ENCODE measurements at regions not wholly inside any gene's neighbourhood (a gene's known extent, or its start where the extent isn't known, plus 50 kb on each side); places are given as distances from the start of the nearest gene placed in this dataset.

DNA sequence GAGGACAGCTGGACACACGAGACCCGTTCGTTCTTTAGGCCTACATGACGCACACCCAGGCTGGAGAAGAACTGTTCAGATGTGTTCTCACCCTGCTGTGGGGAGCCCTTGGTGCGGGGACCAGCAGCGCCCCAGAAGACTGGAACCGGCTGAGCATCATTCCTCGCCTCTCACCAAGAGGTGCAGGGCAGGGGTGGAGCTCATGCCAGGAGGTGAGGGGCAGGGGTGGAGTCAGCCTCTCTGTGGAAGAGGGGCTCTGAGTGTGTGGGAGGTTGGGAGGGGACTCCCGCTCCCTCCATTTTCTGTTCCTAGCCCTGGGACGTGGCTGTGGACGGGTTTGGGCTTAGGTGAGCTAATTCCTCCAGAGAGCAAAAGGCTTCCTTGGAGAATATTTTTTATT, 66.0 kb upstream of the SHH start:
- no peak for DNase-seq

DNA sequence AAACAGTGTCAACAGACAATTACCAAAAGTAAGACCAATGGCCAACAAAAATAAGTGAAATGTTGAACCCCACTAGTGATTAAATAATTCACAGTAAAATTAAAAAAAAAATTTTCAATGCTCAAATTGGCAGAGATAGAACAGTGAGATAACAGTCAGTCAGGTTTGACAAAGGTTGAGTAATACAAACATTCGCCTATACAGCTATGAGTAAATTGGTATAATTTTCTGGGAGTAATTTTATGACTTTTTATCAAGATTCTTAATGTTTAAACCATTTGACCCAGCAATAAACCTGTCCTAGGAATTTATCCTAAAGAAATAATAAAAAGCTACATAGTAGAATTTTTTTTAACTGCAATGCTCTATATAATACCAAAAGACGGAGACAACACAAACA, 64.9 kb upstream of the SHH start:
- DNase-seq, result no peak

DNA sequence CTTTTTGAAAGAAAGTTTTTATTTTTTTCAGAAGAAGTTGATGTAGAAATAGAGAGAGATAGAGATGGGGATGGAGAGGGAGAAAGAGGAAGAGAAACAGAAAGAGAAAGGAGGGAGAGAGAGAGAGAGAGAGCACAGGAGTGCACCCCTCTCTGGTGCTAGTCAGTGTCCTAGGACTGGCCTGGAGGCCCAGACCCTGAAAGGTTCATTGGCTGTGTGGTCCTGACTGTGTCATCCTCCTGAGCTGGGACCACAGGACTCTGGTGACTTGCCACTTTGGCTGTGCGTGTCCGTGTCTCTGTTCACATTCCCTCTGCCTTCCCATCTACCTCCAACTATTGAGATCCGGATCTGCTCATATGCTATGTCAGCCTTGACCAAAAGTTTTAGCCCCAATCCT, 62.1 kb upstream of the SHH start:
- no peak for DNase-seq

DNA sequence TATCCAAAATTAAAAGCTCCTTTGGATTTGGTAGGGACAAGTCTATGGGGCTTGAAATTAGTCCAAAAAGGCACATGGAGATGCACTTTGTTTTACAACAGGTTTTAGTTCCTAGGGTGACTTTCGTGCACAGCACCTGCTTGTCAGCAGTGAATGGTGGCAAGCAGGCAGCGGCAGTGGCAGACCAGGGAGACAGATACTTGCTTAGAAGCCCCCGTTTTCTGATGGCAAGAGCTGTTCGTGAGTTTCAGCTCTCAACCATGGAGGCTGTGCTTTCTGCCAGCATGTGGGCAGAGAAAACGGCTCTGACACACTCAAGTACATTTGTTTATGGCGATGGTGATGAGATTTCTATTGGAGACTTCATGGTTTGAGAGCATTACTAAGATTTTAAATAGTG, 61.7 kb upstream of the SHH start:
- no peak for DNase-seq

DNA sequence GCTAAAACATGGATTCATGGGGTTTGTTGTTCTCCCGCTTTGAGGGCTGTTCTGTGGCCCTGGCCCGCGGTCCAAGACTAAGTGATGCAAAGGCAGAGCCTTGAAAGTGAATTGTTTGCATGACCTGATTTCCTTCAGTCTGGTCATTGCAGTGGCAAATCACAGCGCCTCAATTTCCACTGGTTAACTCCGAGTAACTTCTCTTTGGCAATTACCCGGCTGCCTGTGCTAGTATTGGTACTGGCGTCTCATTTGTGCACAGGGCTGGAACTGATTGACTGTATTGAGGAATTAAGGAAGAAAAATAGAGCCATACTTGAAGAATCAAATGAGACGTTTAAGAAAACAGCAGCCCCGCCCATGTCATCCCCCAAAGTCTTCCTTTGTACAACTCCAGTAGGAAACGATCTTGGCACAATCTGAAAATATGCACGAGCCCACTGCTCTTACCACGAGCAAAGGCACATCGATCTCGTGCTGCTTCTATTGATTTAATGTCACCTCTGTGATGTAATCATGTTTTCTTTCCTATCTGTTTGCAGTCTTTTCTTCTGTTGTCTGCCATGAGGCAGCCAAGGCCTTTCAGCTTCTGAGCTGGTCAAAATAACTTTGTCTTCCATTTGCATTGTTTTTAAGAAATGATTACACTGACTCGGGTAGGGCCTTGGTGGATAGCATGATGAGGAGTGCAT, 60.6 kb upstream of the SHH start:
- DNase-seq, result no peak

DNA sequence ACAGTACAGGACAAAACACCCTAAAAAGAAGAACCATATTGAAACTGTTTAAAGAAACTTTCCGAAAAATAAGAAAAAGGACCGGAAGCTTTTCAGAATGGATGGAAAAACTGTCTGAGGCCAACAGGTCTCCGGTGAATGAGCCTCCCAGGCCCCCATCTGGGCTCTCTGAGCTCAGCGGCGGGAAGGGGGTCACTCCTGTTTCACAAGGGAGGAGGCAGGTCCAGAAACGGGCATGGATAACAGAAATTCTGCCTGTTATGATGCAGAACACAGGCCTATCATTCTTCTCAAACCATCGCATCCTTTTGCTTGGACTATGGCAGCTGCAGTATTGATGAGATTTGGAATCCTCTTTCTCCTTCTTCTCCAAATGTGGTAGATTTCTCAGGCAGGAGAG, 58.9 kb upstream of the SHH start:
- DNase-seq, result no peak

DNA sequence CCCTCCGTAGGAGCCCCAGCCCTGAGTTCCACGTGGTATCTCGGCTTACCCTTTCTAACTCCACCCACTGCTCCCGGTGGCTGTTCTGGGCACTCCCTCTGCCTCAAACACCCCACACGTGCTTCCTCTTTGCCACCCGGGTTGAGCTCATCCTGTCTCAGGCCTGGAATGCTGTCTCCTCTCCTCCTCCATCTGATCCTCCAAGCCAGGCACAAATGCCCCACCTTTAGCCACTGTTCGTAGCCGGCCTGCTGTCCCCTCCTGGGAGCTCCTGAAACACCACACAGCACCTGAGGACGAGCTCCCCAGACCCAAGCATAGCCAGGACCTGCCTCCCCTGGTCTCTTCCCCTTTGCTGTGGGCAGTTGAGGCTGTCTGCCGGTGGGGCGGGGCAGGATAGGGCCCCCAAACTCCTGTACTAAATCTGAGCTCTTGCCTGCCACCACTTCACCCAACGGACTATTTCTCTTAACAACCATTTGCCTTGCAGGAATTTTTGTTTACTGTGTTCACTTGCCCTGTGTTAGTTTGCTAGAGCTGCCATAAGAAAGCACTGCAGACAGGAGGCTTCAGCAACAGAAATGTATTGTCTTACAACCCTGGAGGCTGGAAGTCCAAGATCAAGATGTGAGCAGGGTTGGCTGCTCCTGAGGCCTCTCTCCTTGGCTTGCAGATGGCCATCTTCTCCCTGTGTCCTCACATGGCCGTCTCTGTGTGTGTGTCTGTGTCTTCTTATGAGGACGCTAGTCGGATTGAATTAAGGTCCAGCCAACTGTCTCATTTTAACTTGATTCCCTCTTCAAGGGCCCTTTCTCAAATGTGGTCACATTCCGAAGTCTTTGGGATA, 58.3 kb upstream of the SHH start:
- no peak for DNase-seq

DNA sequence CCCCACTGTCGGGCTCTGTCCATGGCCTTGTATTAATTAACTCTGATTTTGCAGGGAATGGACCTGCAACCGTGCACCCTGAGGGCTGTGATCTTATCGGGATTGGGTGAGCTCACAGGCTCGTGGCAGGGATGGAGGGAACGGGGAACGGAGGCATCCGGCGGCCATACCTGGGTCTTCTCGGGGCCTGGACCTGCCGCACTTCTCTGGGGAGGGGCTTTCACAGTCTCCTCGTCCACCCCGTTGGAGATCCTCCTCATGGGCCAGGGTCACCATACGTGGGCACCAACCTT, 57.5 kb upstream of the SHH start:
- DNase-seq, result no peak

DNA sequence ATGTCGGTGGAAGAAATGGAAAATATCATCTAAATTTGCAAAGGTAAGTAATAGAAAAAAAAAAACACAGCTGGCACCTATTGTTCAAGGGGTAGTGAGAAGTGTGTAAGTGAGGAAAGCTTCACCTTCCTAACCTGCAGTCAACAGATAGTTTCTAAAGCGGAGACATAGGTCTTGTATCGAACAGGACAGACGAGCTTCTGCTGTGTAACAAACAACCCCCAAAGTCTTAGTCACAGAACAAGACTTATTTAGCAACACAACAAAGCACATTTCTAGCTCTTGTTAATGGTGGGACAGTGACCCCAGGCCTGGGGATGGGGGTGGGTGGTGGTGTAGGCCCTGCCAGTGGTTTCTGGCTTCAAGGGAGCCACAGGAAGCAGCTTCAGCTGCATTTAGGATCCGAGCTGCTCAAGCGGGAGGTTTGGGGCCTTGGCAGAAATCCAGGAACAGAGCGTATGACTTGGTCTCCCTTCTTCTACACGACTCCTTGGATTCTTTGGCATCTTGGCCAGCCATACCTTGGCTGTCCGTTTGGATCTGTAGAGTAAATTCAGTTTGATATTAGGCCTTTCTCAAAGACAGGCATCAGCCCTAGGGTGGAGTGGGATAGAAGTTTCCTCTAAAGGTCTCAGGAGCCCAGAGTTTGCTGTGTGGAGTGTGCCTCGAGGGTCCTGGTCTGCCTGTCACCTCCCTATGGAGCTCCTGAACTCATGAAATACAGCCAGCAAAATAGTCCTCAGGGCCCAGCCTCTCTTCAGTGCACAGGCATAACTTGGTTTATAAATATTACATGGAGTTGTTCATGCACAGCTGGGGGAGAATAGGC, 56.9 kb upstream of the SHH start:
- no peak for DNase-seq

DNA sequence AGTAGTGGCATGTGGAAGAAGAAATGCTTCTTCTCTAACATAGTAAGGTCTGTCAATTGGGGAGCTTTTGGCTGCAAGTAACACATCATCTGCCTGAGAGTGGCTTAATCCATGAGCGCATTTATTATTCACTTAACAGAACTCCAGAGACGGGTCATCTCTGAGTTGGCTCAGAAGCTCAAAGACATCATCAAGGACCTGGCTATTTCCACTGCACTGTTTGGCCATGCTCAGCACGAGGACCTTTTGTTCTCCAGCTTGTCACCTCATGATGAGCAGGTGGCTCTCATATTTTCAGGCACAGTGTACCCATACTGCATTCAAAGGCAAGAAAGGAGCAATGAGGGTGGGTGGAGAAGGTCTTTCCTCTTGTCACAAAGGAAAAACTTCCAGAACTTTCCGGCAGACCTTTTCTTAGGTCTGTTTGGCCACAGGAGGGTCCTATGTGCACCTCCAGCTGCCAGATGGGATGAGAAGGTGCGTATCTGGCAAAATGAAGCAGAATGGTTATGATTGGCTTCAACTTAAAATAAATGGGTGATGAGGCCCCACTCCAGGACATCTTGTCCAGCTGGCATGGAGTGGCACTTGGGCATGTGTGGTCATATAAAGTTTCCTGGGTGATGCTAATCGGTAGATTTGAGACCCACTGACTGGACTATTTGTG, 55.6 kb upstream of the SHH start:
- DNase-seq, result no peak

DNA sequence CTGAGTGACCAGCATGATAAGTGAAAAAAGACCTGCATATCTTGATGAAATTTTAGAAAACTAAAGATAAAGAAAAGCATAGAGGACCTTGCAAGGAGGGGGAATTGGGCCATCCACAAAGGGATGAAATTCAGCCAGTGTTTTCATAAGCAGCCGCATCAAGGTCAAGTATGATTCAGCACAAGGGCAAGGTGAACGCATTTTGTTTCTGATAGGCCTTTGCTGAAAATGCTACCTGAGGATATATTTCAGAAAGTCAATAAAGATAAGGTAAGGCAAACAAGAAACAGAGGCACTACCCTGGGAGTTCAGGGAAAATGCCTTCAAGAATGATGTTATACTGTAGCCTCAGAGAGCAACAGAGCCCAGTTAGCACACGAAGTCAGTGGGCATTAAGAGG, 55.0 kb upstream of the SHH start:
- no peak for DNase-seq

DNA sequence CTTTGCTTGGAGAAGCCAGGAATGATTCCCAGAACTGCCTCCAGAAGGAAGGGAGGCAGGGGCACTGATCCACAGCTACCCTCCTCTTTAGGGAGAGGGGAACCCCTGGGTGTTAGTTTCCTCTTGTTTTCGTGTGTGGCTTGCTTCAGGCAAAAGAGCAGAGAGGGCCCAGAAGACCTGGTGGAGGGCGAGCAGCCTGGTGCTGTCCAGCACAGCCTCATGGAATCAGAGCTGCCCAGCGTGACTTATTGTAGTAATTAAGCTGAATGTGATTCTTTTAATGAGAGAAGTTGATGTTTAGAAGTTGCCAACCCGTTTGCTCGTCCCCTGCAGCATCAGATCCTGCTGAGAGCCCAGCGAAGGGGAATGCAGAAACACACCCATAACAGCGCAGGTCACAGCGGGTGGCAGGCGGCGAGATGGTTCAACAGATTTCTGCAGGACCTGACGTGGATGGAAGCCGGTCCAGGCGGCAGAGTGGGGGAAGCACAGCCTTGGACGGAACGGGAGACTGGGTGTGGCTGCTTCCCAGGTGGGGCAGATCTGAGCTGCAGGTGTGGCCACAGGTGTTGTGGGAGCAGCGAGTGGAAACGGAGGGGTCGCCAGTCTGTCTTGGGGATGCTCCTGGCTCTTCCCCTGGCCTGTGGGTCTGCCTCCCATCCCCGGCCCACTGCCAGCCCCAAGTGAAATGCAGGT, 53.7 kb upstream of the SHH start:
- DNase-seq, result no peak

DNA sequence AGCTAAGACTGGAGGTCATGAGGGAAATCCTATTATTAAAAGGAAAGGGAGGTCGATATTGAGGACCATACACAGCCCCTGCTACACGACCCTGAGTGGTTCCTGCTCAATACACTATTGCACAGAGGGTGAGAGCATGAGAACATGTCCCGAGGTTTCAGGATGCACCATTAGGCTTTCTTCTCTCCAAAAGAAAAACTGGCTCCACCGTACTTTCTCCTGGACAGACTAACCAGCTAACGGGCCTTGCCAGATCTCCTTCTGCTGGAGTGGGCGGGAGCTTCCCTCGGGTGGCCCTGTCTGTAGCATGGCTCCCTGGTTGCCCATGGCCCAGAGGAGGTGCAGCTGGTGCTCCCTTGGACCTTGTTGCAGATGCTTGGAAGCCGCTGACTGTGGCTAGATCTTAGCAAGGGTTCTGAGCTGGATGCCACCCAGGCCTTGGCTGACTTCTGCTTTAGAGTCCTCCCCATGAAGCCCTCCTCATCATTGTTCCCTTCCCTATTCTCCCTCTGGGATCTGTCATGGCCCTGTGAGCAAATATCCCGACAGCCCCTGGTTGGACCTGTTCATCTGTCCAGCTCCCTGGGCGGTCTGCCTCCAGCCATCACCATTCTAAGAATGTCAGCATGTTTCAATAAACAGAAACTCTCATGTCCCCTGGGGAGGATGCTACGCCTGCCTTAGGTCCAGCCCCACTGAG, 52.9 kb upstream of the SHH start:
- no peak for DNase-seq

DNA sequence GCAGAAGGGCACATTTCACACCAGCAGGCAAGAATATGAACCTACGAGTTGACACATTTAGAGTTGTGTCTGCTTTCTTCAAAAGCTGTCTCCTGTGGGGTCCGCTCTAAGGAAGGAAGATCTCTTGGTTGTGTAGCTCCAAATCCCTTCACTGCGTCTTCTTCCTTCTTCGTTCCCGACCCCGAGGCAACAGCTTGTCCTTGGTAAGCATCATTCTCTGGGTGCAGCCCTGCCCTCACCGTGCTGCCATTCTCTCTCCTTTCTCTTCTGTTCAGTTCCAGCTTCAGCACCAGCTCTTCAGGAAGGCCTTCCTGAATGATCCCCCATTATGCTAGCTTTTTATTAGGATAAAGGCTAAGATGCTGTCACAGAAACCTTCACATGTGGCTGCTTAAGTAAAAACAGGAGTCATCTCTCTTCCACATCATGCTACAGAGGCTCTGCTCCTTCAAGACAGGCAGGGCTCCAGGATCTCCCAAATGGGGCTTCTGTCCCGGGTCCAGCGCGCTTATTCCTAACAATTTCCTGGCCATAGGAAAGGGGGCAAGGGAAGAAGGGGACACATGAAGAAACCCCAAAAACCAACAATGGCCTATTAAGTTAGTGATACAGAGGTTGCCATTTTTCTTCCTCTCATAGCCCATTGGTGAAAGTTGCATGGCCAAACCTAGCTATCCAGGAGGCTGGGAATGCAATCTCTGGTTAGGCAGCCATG, 52.2 kb upstream of the SHH start:
- DNase-seq, result no peak

DNA sequence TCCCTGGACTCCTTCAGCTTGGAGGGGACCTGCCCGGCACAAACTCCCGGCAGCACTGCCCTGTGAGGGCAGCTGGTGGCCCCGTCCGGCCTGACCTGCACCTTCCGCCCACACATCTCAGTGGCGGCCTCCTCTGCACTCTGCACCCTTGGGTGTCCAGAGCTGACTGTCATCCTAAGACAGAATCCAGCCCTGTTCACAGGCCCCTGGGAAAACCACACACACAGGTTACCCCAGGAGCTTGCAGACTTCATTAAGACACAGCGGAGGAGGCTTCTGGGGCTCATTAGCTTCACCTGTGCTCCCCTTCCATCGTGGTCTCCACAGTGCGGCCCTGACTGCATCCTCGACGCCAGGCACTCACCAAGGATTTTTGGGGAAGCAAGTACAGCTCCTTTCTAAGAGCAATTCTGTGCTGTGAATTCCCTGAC, 51.5 kb upstream of the SHH start:
- no peak for DNase-seq

DNA sequence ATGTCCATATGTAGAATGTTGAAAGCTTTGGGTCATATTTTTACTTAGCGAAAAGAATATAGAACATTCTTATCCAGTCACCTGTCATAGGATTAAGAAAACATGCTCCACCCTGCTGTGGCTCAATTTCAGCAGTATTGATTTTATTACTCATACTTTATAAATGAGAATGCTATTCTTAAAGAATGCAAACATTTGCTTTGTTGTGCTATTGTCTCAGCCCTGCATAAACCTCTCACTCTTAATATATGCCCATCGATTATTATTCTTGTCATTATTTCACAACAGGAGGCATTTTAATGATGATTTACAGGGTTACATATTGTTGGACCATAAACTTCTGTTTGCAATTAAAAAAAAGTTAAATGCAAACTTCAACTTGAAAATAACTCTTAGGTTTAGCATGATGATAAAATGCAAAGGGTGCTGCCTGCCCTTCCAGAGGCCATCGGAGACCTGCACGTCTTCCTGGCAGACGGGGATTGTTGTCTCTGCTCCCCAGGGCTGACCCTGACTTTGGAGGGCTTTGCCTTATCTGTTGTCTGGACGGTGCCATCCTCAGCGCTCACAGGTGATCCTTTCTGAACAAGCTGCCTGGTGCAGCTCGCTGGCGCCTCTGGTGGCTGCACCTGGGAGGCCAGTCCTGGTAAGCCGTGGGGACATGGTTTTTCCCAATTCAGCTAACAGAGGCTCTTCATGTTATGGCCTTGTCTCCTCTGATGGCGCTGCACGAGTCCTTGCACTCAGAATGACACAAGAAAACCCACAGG, 50.0 kb upstream of the SHH start:
- no peak for DNase-seq

Data from fibroblast of skin of abdomen (primary cell).